Spinal cord (tissue), 9 donors: ENCODE measurements at regions not wholly inside any gene's neighbourhood (a gene's known extent, or its start where the extent isn't known, plus 50 kb on each side); places are given as distances from the start of the nearest gene placed in this dataset.
"Not testable (repeated sequence)": the region's sequence is repeated elsewhere in the genome, so short reads cannot be mapped to it uniquely, and the experiment has no call there.

Experiments
- DNase-seq, 6 donors: peaks; one replicate each; pipeline versions ENCODE4 v3.0.0 to v3.0.0-alpha.2; 2013 to 2015; ENCODE audit warnings: low spot score in 6 of 6, low read depth in 4 of 6
- H3K27ac ChIP-seq: one replicate; pipeline ENCODE4 v1.5.1; 2013; ENCODE audit warnings: low read depth, low read length, control low read depth
- H3K27me3 ChIP-seq: one replicate; pipeline ENCODE4 v1.6.1; 2013; ENCODE audit warnings: low read length; ENCODE audit not compliant: control insufficient read depth, insufficient read depth
- H3K36me3 ChIP-seq: one replicate; pipeline ENCODE4 v1.6.1; 2013; ENCODE audit warnings: low read length; ENCODE audit not compliant: control insufficient read depth, insufficient read depth
- H3K4me1 ChIP-seq: one replicate; pipeline ENCODE4 v1.6.1; 2013; ENCODE audit warnings: low read length; ENCODE audit not compliant: control insufficient read depth, insufficient read depth
- H3K4me3 ChIP-seq: one replicate; pipeline ENCODE4 v1.5.1; 2013; ENCODE audit warnings: low read depth, low read length, control low read depth
- H3K9me3 ChIP-seq: one replicate; pipeline ENCODE4 v1.6.1; 2013; ENCODE audit warnings: low read length; ENCODE audit not compliant: control insufficient read depth, insufficient read depth
- WGBS: methylation state at CpG from one replicate; pipeline ENCODE4 v1.1.5; 2013; ENCODE audit warnings: missing lambda C conversion rate; ENCODE audit not compliant: insufficient coverage; 5-methylcytosine and 5-hydroxymethylcytosine counted together
- donor health status: healthy.

DNA sequence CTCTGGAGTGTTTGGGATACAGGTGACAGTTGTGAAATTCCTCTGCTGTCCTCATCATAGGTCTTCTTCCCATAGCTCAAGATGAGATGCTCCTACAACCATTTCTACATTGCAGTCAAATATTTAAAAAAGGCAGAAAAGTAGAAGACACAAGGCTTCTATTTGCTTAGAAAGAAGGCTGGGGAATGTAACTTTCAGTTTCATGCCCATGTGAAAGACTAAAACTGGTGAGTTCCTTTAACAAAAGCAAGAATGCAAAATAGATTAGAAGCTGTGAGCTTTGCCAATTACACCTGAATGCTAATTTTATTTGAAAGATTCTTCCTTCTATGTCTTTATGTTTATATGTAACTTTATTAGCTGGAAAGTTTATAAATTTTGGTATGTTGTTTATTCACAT is 1682.7 kb downstream of the BRINP3 start:
- no peak for DNase-seq
- Histone ChIP-seq H3K4me3 (no peak overlapping the region), H3K27ac (no peak overlapping the region), H3K27me3 (no peaks in the 10 kb centered on the region), H3K4me1 (no peaks in the 10 kb centered on the region), H3K36me3 (no peaks in the 10 kb centered on the region), H3K9me3 (no peaks in the 10 kb centered on the region)

DNA sequence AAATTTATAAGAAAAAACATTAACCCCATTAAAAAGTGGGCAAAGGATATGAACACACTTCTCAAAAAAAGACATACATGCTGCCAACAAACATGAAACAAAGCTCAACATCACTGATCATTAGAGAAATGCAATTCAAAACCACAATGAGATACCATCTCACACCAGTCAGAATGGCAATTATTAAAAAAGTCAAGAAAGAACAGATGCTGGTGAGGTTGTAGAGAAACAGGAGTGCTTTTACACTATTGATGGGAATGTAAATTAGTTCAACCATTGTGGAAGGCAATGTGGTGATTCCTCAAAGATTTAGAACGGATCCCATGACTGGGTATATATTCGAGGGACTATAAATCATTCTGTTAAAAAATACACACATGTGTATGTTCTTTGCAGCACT is 1665.5 kb downstream of the BRINP3 start:
- H3K4me1 ChIP-seq, H3K4me3 ChIP-seq, H3K27me3 ChIP-seq, H3K27ac ChIP-seq, DNase-seq, H3K36me3 ChIP-seq, H3K9me3 ChIP-seq: not testable (repeated sequence)
- no CpG with 5 or more reads among the region's 2 CpGs for WGBS

DNA sequence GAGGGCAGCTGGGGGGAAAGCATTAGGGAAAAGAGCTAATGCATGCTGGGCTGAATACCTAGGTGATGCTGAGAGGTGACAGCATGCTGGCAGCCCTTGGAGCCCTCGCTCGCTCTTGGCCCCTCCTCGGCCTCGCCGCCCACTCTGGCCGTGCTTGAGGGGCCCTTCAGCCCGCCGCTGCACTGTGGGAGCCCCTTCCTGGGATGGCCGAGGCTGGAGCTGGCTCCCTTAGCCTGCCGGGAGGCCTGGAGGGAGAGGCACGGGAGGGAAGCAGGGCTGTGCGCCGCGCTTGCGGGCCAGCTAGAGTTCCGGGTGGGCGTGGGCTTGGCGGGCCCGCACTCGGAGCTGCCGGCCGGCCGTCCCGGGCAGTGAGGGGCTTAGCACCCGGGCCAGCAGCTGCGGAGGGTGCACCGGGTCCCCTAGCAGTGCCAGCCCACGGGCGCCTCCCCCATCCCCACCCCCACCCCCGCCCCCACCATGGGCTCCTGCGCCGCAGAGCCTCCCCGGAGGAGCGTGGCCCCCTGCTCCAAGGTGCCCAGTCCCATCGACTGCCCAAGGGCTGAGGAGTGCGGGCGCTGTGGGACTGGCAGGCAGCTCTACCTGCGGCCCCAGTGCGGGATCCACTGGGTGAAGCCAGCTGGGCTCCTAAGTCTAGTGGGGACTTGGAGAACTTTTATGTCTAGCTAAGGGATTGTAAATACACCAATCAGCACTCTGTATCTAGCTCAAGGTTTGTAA is 1664.7 kb downstream of the BRINP3 start:
- H3K27me3 ChIP-seq, H3K4me3 ChIP-seq, H3K9me3 ChIP-seq, H3K36me3 ChIP-seq, H3K27ac ChIP-seq, DNase-seq, H3K4me1 ChIP-seq: not testable (repeated sequence)
- WGBS, result 96% methylated on average over 20 of the region's 39 CpGs

DNA sequence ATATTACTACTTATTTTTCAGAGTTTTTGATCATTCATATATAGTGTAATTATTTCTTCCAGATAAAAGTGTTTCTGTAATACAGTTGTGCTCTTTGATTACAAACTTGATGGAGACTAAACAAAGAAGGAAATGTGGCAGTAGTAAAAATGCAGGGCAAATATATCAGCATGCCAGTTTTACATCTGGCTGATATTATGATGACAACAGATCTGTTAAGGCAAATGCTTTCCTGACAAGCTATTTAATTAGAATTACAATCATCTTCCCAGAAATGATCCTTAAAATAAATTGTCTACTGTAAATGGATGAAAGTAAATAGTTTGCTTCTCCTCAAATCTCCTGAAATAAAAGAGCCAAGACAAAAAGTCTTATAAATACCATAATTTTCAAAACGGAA is 1659.8 kb downstream of the BRINP3 start:
- Histone ChIP-seq H3K4me1 (no peaks in the 10 kb centered on the region), H3K9me3 (no peaks in the 10 kb centered on the region), H3K27me3 (no peaks in the 10 kb centered on the region), H3K4me3 (no peak overlapping the region), H3K36me3 (no peaks in the 10 kb centered on the region), H3K27ac (no peak overlapping the region)
- peak in 2 of 6 donors; percentile 1 to 10 for DNase-seq
- no CpG with 5 or more reads among the region's 1 CpG for WGBS

DNA sequence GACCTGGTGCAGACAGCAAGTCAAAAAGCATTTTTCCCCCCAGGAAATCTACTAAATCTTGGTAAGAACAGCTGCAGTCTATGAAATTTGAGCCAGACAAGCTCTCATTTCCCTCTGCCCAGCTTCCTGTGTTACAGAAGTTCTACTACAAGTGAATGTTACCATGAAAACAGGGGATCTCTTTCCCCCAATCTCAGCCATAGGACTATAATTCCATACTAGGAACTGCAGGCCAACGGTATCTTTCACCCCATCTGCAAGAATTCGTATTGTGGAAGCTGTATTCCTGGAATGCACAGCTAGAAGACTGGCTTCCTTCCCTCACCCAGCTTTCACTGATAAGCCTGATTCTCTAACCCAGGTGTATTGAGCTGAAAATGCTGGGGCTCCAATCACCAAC is 1655.4 kb downstream of the BRINP3 start:
- WGBS, result 71% methylated on average over 2 of the region's 2 CpGs
- no peak for DNase-seq

DNA sequence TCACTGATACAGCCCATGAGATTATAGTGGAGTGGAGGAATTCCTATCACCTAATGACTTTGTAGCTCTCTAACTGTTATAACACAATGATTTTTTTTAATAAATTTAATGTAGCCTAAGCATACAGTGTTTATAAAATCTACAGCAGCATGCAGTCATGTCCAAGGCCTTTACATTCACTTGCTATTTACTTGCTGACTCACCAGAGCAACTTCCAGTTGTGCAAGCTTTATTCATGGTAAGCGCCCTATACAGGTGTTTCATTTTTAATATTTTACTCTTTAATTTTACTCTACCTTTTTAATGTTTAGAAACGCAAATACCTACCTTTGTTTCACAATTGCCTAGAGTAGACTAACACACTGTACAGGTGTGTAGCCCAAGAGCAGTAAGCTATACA is 1652.2 kb downstream of the BRINP3 start:
- H3K4me3 ChIP-seq, result no peak overlapping the region
- no peaks in the 10 kb centered on the region for H3K36me3 ChIP-seq

More for the DNA sequence above, 1655.4 kb downstream of the BRINP3 start:
- no peak overlapping the region for H3K4me3 ChIP-seq
- H3K9me3 ChIP-seq, result no peaks in the 10 kb centered on the region
- no peaks in the 10 kb centered on the region for H3K4me1 ChIP-seq
- H3K27ac ChIP-seq, result no peak overlapping the region
- H3K27me3 ChIP-seq, result no peaks in the 10 kb centered on the region
- H3K36me3 ChIP-seq, result no peaks in the 10 kb centered on the region

DNA sequence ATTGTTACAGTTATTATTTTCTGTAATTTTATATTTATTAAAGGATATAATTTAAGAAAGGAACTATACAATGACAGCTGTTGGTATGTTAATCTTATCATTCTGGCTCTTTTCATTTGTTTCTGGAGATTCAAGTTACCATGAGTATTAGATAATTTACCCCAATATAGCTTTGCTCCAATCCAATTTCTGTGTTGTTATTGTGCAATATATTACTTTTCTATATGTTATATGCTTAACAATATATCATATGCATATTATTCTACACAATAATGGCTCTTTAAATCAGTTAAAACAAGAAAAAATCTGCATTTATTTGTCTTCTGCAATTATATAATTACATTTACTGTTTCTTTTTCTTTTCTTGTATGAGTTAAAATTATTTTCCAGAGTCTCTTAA is 1650.9 kb downstream of the BRINP3 start:
- Histone ChIP-seq H3K27ac (no peak overlapping the region), H3K27me3 (no peaks in the 10 kb centered on the region), H3K4me3 (no peak overlapping the region), H3K9me3 (no peaks in the 10 kb centered on the region), H3K36me3 (no peaks in the 10 kb centered on the region), H3K4me1 (no peaks in the 10 kb centered on the region)
- DNase-seq, result no peak

More for the DNA sequence above, 1652.2 kb downstream of the BRINP3 start:
- no peak overlapping the region for H3K27ac ChIP-seq
- no CpG with 5 or more reads among the region's 2 CpGs for WGBS
- DNase-seq, result no peak
- H3K4me1 ChIP-seq, result no peaks in the 10 kb centered on the region
- no peaks in the 10 kb centered on the region for H3K27me3 ChIP-seq
- H3K9me3 ChIP-seq, result no peaks in the 10 kb centered on the region

DNA sequence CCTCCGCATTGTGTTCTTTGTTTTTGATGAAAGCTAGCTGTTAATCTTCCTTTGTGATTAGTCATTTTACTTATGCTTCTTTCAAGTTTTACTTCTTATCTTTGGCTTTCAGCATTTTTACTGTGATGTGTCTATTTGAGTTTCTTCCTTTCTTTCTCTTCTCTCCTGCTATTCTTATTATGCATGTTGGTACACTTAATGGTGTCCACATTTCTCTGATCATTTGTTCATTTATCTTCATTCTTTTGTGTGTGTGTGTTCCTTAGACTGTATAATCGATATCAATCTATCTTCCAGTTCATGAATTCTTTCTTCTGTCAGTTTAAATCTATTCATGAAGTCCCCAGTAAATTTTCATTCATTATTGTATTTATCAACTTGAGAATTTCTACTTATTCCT is 1650.3 kb downstream of the BRINP3 start:
- Histone ChIP-seq H3K4me3 (no peak overlapping the region), H3K27me3 (no peaks in the 10 kb centered on the region), H3K9me3 (no peaks in the 10 kb centered on the region), H3K27ac (no peak overlapping the region), H3K4me1 (no peaks in the 10 kb centered on the region), H3K36me3 (no peaks in the 10 kb centered on the region)
- DNase-seq, result no peak
- no CpG with 5 or more reads among the region's 2 CpGs for WGBS

DNA sequence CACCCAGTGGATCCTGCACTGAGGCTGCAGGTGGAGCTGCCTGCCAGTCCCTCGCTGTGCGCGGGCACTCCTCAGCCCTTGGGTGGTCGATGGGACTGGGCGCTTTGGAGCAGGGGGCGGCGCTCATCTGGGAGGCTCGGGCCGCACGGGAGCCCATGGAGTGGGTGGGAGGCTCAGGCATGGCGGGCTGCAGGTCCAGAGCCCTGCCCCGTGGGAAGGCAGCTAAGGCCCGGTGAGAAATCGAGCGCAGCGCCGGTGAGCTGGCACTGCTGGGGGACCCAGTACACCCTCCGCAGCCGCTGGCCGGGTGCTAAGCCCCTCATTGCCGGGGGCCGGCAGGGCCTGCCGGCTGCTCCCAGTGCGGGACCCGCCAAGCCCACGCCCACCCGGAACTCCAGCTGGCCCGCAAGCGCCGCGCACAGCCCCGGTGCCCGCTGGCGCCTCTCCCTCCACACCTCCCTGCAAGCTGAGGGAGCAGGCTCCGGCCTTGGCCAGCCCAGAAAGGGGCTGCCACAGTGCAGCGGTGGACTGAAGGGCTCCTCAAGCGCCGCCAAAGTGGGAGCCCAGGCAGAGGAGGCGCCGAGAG is 1636.5 kb downstream of the BRINP3 start:
- not testable (repeated sequence) for H3K27me3 ChIP-seq, H3K4me1 ChIP-seq, H3K4me3 ChIP-seq, H3K9me3 ChIP-seq, DNase-seq, H3K36me3 ChIP-seq, H3K27ac ChIP-seq
- WGBS, result 95% methylated on average over 37 of the region's 40 CpGs

DNA sequence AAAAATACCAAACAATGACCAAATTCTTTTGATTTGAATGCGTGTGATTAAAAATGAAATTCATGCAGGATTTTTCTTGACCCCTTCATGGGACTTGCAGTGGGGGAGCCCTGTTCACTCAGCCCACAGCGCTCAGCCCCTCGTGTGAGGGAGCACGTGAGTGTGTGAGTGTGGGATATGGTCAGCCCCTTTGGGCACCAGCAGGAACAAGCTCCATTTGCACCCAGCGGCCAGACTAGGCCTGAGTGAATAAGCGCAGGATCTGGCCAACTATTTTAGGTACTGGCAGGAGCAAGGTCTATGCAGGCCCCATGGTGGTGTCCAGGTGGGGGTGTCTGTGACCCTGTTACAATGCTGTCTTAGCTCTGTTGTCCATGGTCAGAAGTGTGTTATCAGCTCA is 1631.2 kb downstream of the BRINP3 start:
- H3K4me1 ChIP-seq, result no peaks in the 10 kb centered on the region
- H3K27me3 ChIP-seq, result no peaks in the 10 kb centered on the region
- H3K36me3 ChIP-seq, result no peaks in the 10 kb centered on the region
- H3K4me3 ChIP-seq, result no peak overlapping the region
- no peaks in the 10 kb centered on the region for H3K9me3 ChIP-seq
- WGBS, result 94% methylated on average over 6 of the region's 6 CpGs
- no peak for DNase-seq
- H3K27ac ChIP-seq, result no peak overlapping the region
